Trophoblast cell (in vitro differentiated cells and primary cell): ENCODE measurements at regions not wholly inside any gene's neighbourhood (a gene's known extent, or its start where the extent isn't known, plus 50 kb on each side); places are given as distances from the start of the nearest gene placed in this dataset.
A peak's percentile ranks its signal among the peaks of the same experiment; 100 is the strongest.
"Not testable (repeated sequence)": the region's sequence is repeated elsewhere in the genome, so short reads cannot be mapped to it uniquely, and the experiment has no call there.

Experiments used
- DNase-seq, 2 donors: peaks; one replicate each; pipeline ENCODE4 v3.0.0-alpha.2; 2016
- H2AFZ ChIP-seq: 2 replicates; pipeline ENCODE4 v1.6.1; 2013; ENCODE audit warnings: low read length, moderate library complexity, mild to moderate bottlenecking; ENCODE audit not compliant: insufficient read depth, poor library complexity
- H2AK5ac ChIP-seq: 2 replicates; pipeline ENCODE4 v1.6.1; 2013; ENCODE audit warnings: mild to moderate bottlenecking, low read length
- H2BK120ac ChIP-seq: 2 replicates; pipeline ENCODE4 v1.6.1; 2013; ENCODE audit warnings: low read length, mild to moderate bottlenecking, moderate library complexity; ENCODE audit not compliant: insufficient read depth, poor library complexity
- H2BK12ac ChIP-seq: 2 replicates; pipeline ENCODE4 v1.6.1; 2013; ENCODE audit warnings: mild to moderate bottlenecking, low read length, moderate library complexity
- H2BK5ac ChIP-seq: 2 replicates; pipeline ENCODE4 v1.6.1; 2013; ENCODE audit warnings: low read length, low read depth, moderate library complexity, mild to moderate bottlenecking; ENCODE audit not compliant: poor library complexity
- H3K14ac ChIP-seq: 2 replicates; pipeline ENCODE4 v1.6.1; 2013; ENCODE audit warnings: mild to moderate bottlenecking, low read length
- H3K18ac ChIP-seq: 2 replicates; pipeline ENCODE4 v1.6.1; 2013; ENCODE audit warnings: mild to moderate bottlenecking, low read length
- H3K23ac ChIP-seq: 2 replicates; pipeline ENCODE4 v1.6.1; 2013; ENCODE audit warnings: low read length
- H3K27ac ChIP-seq: 2 replicates; pipeline ENCODE4 v1.5.1; 2013; ENCODE audit warnings: low read depth, mild to moderate bottlenecking, inconsistent platforms, low read length, moderate library complexity
- H3K27me3 ChIP-seq: 2 replicates; pipeline ENCODE4 v1.6.1; 2013; ENCODE audit warnings: inconsistent platforms, mild to moderate bottlenecking, low read length, moderate library complexity; ENCODE audit not compliant: insufficient read depth
- H3K36me3 ChIP-seq, 2 experiments: 1 replicate in 1 of 2; 2 replicates in 1 of 2; pipeline ENCODE4 v1.6.1; 2013; ENCODE audit warnings: low read length in 2 of 2, mild to moderate bottlenecking in 2 of 2, moderate library complexity in 1 of 2; ENCODE audit not compliant: insufficient read depth in 2 of 2, control insufficient read depth in 1 of 2
- H3K4ac ChIP-seq: 2 replicates; pipeline ENCODE4 v1.6.1; 2013; ENCODE audit warnings: low read depth, mild to moderate bottlenecking, low read length, moderate library complexity
- H3K4me1 ChIP-seq, 2 experiments: 1 replicate in 1 of 2; 2 replicates in 1 of 2; pipeline ENCODE4 v1.6.1; 2013; ENCODE audit warnings: low read length in 2 of 2, mild to moderate bottlenecking in 2 of 2, moderate library complexity in 1 of 2; ENCODE audit not compliant: insufficient read depth in 2 of 2, control insufficient read depth in 1 of 2
- H3K4me2 ChIP-seq: 2 replicates; pipeline ENCODE4 v1.6.1; 2013; ENCODE audit warnings: inconsistent platforms, mild to moderate bottlenecking, low read length, moderate library complexity
- H3K4me3 ChIP-seq: 2 replicates; pipeline ENCODE4 v1.5.1; 2013; ENCODE audit warnings: mild to moderate bottlenecking, low read depth, low read length, inconsistent platforms
- H3K79me1 ChIP-seq: one replicate; pipeline ENCODE4 v1.6.1; 2013; ENCODE audit warnings: low read length
- H3K79me2 ChIP-seq: 2 replicates; pipeline ENCODE4 v1.6.1; 2013; ENCODE audit warnings: low read length, mild to moderate bottlenecking; ENCODE audit not compliant: control insufficient read depth, insufficient read depth, poor library complexity
- H3K9ac ChIP-seq: 2 replicates; pipeline ENCODE4 v1.6.1; 2013; ENCODE audit warnings: mild to moderate bottlenecking, low read length
- H3K9me3 ChIP-seq: 2 replicates; pipeline ENCODE4 v1.6.1; 2013; ENCODE audit warnings: low read depth, mild to moderate bottlenecking, control low read depth, inconsistent platforms, low read length; ENCODE audit not compliant: insufficient read depth
- H4K12ac ChIP-seq: 2 replicates; pipeline ENCODE4 v1.6.1; 2013; ENCODE audit warnings: low read depth, mild to moderate bottlenecking, low read length, moderate library complexity
- H4K8ac ChIP-seq: 2 replicates; pipeline ENCODE4 v1.6.1; 2013; ENCODE audit warnings: low read depth, mild to moderate bottlenecking, low read length, moderate library complexity
- H4K91ac ChIP-seq: one replicate; pipeline ENCODE4 v1.6.1; 2013; ENCODE audit warnings: low read depth, mild to moderate bottlenecking, low read length, moderate library complexity
- whole genome bisulfite sequencing: extraction: QIAGEN DNeasy Blood & Tissue Kit; methylation state at CpG from one replicate; pipeline ENCODE4 v1.1.7; 2013; ENCODE audit warnings: missing lambda C conversion rate; ENCODE audit not compliant: insufficient read length, insufficient coverage; ENCODE audit errors: extremely low coverage; 5-methylcytosine and 5-hydroxymethylcytosine counted together

DNA sequence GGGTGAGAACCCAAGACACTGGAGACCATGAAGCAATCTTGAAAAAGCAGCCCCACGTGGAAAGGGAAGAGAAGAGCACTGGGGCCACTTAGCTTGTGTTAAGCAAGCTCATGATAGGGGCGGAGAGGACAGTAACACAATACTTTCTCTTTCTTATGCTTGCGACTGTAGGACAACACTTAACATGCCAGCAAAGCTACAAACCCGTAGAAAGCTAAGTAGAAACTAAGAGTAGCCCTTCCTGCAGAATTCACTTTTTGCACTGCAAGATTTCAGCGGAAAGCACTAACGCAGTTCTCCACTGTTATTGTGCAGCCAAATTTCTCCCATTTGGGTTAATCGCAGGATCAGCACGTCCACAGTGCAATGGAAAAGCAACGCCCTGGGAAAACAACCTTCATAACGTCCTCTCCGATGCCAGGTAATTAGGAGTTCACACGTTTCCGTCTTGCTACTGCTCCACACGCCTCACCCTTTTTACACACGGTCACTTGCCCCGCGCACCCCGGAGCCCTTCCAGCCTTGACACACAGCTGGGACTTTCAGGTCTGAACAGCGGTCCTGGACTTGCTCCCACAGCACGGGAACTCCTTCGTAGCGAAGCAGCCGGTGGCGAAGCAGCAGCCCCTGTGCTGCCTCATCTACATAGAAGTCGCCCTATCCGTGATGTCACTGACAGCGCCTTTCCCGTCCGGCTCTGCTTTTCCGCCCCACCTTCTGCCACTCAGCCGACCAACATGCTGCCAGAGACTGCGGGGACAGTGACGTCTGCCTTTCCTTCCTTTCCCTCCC is 148.6 kb downstream of the PPIAL4G start:
- Histone ChIP-seq H2BK5ac (peak overlapping the region; percentile 97), H3K18ac (peak overlapping the region; percentile 40), H4K12ac (peak overlapping the region; percentile 43), H4K8ac (peak overlapping the region; percentile 92), H3K14ac (peak overlapping the region; percentile 65), H3K4me3 (peak overlapping the region; percentile 71), H3K23ac (no peak overlapping the region), H3K4me2 (peak overlapping the region; percentile 69), H3K79me1 (peaks cover 5% of the 10 kb centered on the region), H4K91ac (peak overlapping the region; percentile 96), H2AFZ (peak overlapping the region; percentile 71), H2BK120ac (peak overlapping the region; percentile 90), H3K27ac (peak overlapping the region; percentile 50), H3K9ac (peak overlapping the region; percentile 42), H2BK12ac (no peak overlapping the region), H3K4me1 (peaks cover 2% of the 10 kb centered on the region in 2 experiments), H3K4ac (peak overlapping the region; percentile 63), H3K9me3 (peaks cover 2% of the 10 kb centered on the region), H3K36me3 (no peaks in the 10 kb centered on the region), H3K27me3 (no peaks in the 10 kb centered on the region), H3K79me2 (peaks cover 2% of the 10 kb centered on the region), H2AK5ac (no peak overlapping the region)
- peak; percentile 74 to 84 for DNase-seq
- no CpG with 5 or more reads among the region's 33 CpGs for WGBS

- Histone ChIP-seq H3K4me1 (peaks cover 2% of the 10 kb centered on the region in 2 experiments), H4K8ac (no peak overlapping the region), H3K4me2 (peak overlapping the region; percentile 69), H4K91ac (no peak overlapping the region), H3K14ac (no peak overlapping the region), H3K9me3 (peaks cover 2% of the 10 kb centered on the region), H2AFZ (peak overlapping the region; percentile 56), H2AK5ac (no peak overlapping the region), H2BK120ac (no peak overlapping the region), H3K27me3 (no peaks in the 10 kb centered on the region), H3K36me3 (no peaks in the 10 kb centered on the region), H4K12ac (no peak overlapping the region), H2BK5ac (no peak overlapping the region), H3K4ac (no peak overlapping the region), H3K23ac (no peak overlapping the region), H3K9ac (no peak overlapping the region), H2BK12ac (no peak overlapping the region), H3K27ac (no peak overlapping the region), H3K4me3 (peak overlapping the region; percentile 17), H3K18ac (no peak overlapping the region), H3K79me1 (peaks cover 5% of the 10 kb centered on the region), H3K79me2 (peaks cover 2% of the 10 kb centered on the region)
- no CpG with 5 or more reads among the region's 18 CpGs for WGBS
- DNase-seq: no peak
These were observed 149.2 kb downstream of the PPIAL4G start for GRCh38 chr1:148333875-148334338.

DNA sequence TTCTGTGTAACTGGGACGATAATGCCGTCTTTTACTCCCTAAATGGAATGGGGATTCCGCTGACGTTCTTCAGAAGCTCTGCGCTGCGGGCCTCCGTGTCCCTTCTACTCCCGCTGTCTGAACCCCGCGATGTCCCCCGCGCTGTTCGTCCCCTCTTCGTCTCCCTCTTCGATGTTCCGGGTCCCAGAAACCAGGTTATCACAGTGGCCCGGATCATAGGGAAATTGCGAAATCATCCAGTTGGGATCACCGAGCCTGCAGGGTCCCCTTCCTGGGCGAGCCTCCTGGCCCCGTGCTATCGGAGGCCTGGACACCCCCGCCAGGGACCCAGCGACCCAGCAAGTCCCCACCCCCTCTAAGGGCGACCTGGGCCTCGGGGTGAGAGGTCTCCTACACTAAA is 154.2 kb downstream of the PPIAL4G start:
- no peak overlapping the region for H3K23ac ChIP-seq
- H3K79me1 ChIP-seq: no peaks in the 10 kb centered on the region
- H3K9ac ChIP-seq: no peak overlapping the region
- no peak overlapping the region for H3K14ac ChIP-seq
- no peak overlapping the region for H2AFZ ChIP-seq
- WGBS: no CpG with 5 or more reads among the region's 26 CpGs
- no peak overlapping the region for H4K91ac ChIP-seq
- H3K4me1 ChIP-seq: peaks cover under 1 to 2% of the 10 kb centered on the region in 2 experiments
- DNase-seq: no peak
- H3K4ac ChIP-seq: no peak overlapping the region
- peaks cover 2% of the 10 kb centered on the region for H3K9me3 ChIP-seq
- H3K36me3 ChIP-seq: no peaks in the 10 kb centered on the region
- no peak overlapping the region for H3K18ac ChIP-seq
- no peaks in the 10 kb centered on the region for H3K27me3 ChIP-seq
- no peak overlapping the region for H4K12ac ChIP-seq
- no peak overlapping the region for H2BK12ac ChIP-seq
- no peak overlapping the region for H4K8ac ChIP-seq
- H3K4me2 ChIP-seq: no peak overlapping the region
- no peaks in the 10 kb centered on the region for H3K79me2 ChIP-seq
- no peak overlapping the region for H2BK5ac ChIP-seq
- H2AK5ac ChIP-seq: no peak overlapping the region
- H2BK120ac ChIP-seq: no peak overlapping the region
- H3K27ac ChIP-seq: no peak overlapping the region
- H3K4me3 ChIP-seq: no peak overlapping the region

DNA sequence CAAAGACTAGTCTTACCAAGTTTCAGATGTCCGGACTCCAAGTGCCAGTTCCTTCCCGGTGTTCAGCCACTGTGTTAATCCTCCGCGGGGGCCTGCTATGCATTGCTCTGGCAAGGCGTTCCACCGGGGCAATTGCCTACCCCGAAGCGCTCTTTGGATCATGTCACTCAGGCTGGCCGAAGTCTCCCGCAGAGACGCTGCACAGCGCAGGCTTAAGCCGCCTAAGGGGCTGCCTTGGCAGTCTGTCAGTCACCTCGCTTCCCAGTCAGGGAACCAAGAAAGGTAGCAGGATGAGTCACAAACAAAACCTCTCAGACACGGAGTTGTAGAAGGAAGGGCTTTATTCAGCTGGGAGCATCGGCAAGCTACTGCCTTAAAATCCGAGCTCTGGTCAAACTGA is 158.1 kb downstream of the PPIAL4G start:
- not testable (repeated sequence) for H3K79me2 ChIP-seq, H3K23ac ChIP-seq, H2AK5ac ChIP-seq, H2AFZ ChIP-seq, H2BK120ac ChIP-seq, H2BK12ac ChIP-seq, H3K4me1 ChIP-seq, H3K79me1 ChIP-seq, H4K91ac ChIP-seq, H3K4me3 ChIP-seq, H3K4me2 ChIP-seq, H4K12ac ChIP-seq, H3K4ac ChIP-seq, H3K14ac ChIP-seq, H2BK5ac ChIP-seq, H4K8ac ChIP-seq, H3K36me3 ChIP-seq, H3K27ac ChIP-seq, H3K18ac ChIP-seq, H3K9ac ChIP-seq, H3K9me3 ChIP-seq, H3K27me3 ChIP-seq
- WGBS: no CpG with 5 or more reads among the region's 17 CpGs
- peak; percentile 41 to 56 for DNase-seq
